Endothelial cell of umbilical vein (primary cell): ENCODE measurements at regions not wholly inside any gene's neighbourhood (a gene's known extent, or its start where the extent isn't known, plus 50 kb on each side); places are given as distances from the start of the nearest gene placed in this dataset.

Experiments used
- CTCF ChIP-seq, 2 donors: IDR thresholded peaks; 1 replicate in 1 of 2; 2 replicates in 1 of 2; pipeline ENCODE4 v1.5.1; 2011; ENCODE audit warnings: low read length in 2 of 2, mild to moderate bottlenecking in 2 of 2, moderate library complexity in 2 of 2, control low read depth in 1 of 2, inconsistent platforms in 1 of 2, low read depth in 1 of 2; ENCODE audit not compliant: insufficient read depth in 1 of 2; ENCODE audit errors: extremely low read depth in 1 of 2
- JUN ChIP-seq: IDR thresholded peaks from 2 replicates; pipeline ENCODE4 v1.6.1; 2011; ENCODE audit warnings: borderline replicate concordance, low read depth; ENCODE audit not compliant: insufficient read length, insufficient read depth
- POLR2A ChIP-seq: IDR thresholded peaks from 2 replicates; pipeline ENCODE4 v1.6.1; 2012; ENCODE audit warnings: low read depth, mild to moderate bottlenecking, control low read depth, low read length
- POLR2AphosphoS5 ChIP-seq: IDR thresholded peaks from 2 replicates; pipeline ENCODE4 v1.6.1; 2012; ENCODE audit warnings: low read depth, mild to moderate bottlenecking, control low read depth, low read length, moderate library complexity; ENCODE audit not compliant: insufficient read depth

DNA sequence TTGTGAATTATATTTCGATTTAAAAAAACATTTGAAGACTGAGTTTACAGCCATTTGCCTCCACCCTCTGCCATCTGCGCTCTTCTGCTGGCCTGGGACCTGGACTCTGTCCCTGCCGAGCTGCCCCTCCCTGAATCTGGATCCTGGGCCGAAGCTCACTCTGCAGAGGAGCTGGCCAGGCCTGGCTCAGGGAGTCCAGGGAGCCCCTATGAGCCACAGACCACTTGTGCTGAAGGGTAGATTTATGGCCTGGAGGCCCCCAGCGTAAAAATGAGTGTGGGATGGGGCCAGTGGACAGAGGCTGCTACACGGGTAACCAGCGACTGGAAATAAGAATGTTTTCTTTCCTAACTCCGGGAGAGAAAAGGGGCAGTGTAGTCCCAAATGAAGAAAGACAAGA is 129.8 kb downstream of the FGF18 start:
- TF ChIP-seq POLR2AphosphoS5, result no peak
- TF ChIP-seq POLR2A, result no peak
- TF ChIP-seq JUN, result no peak
- no peak for TF ChIP-seq CTCF (IDR thresholded peaks at IDR 0.05; ENCODE audit: extremely low read depth in 1 of 2, insufficient read depth in 1 of 2, low read depth in 1 of 2, low read length in 2 of 2)
